Stomach smooth muscle (tissue), 2 donors: ENCODE measurements at regions not wholly inside any gene's neighbourhood (a gene's known extent, or its start where the extent isn't known, plus 50 kb on each side); places are given as distances from the start of the nearest gene placed in this dataset.

Source experiments
- H3K27ac ChIP-seq: one replicate; pipeline ENCODE4 v1.7.0; 2013; ENCODE audit warnings: mild to moderate bottlenecking, low read length, inconsistent platforms
- H3K27me3 ChIP-seq, 2 donors: one replicate each; pipeline ENCODE4 v1.7.0; 2013; ENCODE audit warnings: low read length in 2 of 2; ENCODE audit not compliant: insufficient read depth in 2 of 2, control insufficient read depth in 1 of 2
- H3K36me3 ChIP-seq, 2 donors: one replicate each; pipeline ENCODE4 v1.7.0; 2013; ENCODE audit warnings: low read length in 2 of 2; ENCODE audit not compliant: control insufficient read depth in 2 of 2, insufficient read depth in 2 of 2
- H3K4me1 ChIP-seq: one replicate; pipeline ENCODE4 v1.7.0; 2013; ENCODE audit warnings: low read length; ENCODE audit not compliant: control insufficient read depth, insufficient read depth
- H3K4me3 ChIP-seq, 2 donors: one replicate each; pipeline ENCODE4 v1.7.0; 2013; ENCODE audit warnings: low read length in 2 of 2
- H3K9ac ChIP-seq, 2 donors: one replicate each; pipeline ENCODE4 v1.7.0; 2013; ENCODE audit warnings: low read length in 2 of 2, mild to moderate bottlenecking in 1 of 2
- H3K9me3 ChIP-seq, 2 donors: one replicate each; pipeline ENCODE4 v1.7.0; 2013; ENCODE audit warnings: low read length in 2 of 2; ENCODE audit not compliant: control insufficient read depth in 2 of 2
- donor health status: healthy.
- donor health status: Pancreatic carcinoma.

DNA sequence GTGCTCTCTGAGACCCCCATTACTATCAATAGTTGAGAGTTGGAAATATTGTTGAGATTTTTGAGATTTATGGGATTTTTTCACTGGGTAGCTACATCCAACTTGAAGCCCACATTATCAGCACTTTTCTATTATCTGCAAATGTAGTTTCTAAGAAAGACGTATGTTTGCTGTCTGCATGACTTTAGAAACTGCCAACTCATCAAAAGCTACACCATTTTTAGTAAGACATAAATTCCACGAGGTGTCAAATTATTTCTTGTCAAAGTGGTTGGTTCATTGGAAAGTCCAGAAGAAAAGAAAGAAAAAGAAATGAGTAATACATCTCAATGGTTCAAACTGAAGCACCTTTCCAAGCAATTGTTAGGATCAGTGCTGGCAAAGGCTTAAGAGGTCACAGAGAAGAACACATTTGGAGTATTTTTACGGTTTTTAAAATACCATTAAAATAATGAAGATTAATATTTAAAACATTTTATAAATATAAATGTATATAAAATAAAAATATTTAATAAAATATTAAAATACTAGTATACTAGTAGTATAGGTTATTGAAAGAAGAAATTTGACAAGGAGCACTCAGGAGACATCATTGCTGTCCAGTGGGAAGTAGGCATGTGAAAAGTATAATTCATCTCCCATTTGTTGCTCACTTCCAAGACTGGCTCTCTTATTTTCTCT lies 463.5 kb downstream of the TAFA4 start:
- Histone ChIP-seq H3K4me3 (no peak overlapping the region), H3K4me1 (no peaks in the 10 kb centered on the region), H3K9me3 (no peaks in the 10 kb centered on the region), H3K9ac (no peak overlapping the region), H3K27me3 (no peaks in the 10 kb centered on the region), H3K27ac (no peak overlapping the region), H3K36me3 (no peaks in the 10 kb centered on the region)

DNA sequence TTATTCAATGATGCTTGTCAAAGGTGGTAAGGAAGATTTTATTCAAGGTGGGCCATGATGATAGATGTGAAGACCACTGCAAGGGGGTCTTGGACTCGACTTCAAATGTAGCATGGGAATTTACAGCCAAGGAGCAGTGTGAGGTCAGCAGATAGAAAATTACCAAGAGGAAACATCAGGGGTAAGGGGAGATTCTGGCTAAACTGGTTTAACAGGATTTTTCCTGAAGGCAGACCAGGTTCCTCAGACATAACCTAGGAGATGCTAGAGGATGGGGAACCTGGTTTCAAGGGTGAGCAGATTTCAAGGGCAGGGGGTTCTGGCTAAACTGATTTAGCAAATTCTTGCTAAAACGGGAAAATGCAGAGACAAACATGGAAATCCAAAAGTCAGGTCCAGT lies 464.9 kb downstream of the TAFA4 start:
- no peaks in the 10 kb centered on the region for H3K36me3 ChIP-seq
- no peak overlapping the region for H3K4me3 ChIP-seq
- H3K9me3 ChIP-seq = no peaks in the 10 kb centered on the region
- H3K4me1 ChIP-seq = no peaks in the 10 kb centered on the region
- no peaks in the 10 kb centered on the region for H3K27me3 ChIP-seq
- no peak overlapping the region for H3K27ac ChIP-seq
- H3K9ac ChIP-seq = no peak overlapping the region

DNA sequence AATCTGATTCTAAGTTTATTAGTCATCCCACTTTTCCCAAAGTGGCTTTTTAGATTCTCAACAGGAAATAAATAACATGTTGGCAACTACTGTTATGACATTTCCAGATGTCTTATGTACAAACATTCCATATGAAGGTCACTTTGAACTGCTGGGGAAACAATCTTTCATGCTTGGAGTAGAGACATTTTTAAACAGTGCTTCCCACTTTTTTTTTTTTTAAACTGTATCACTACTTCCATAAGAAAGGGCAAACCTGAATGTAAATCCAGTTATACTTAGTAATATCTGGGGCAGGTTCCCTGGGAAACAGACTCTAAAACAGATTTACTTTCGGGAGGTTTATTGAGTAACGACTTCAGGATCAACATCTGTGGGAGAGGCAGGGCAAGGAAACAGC lies 473.8 kb downstream of the TAFA4 start:
- Histone ChIP-seq H3K9me3 (peaks cover 0 to 3% of the 10 kb centered on the region in 2 donors), H3K36me3 (no peaks in the 10 kb centered on the region), H3K4me1 (no peaks in the 10 kb centered on the region), H3K4me3 (no peak overlapping the region), H3K27ac (no peak overlapping the region), H3K9ac (no peak overlapping the region), H3K27me3 (no peaks in the 10 kb centered on the region)

DNA sequence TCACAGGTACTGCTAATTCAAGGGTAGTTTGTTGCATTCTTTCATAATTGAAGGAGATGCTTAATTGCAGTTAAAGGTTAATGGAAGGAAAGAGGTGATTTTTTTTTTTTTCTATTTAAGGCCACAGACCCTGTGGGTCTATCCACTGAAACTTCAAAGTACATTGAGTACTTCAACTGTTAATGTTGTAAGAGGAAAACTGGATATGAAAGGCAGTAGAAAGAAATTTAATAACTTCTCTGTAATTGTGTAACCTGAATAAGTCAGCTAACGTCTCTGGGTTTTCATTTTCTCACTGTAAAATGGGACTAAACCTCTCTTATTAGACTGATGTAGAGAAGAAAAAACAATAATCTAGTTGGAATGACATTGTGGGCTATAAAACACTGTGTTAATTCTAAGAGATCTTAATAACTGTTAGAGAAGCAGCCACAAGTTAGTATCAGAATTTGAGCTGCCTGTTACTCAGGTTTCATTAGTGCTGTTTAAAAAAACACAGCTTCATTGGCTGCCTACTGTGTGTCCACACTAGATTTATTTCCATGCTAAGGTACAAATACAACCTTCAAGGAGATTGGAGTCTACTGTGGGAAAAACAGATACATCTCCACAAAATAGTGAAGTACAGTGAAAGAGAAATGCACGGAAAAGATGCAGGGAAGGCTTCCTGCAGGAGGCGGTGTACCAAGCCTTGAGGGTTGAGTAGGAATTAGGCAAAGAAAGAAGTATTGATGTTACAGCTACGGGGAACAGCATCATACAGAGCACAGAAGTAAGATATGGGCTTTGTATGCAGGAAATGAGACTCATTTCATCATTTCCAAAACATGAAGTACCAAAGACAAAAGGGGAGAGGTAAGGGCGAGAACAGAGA lies 483.6 kb downstream of the TAFA4 start:
- no peaks in the 10 kb centered on the region for H3K27me3 ChIP-seq
- no peaks in the 10 kb centered on the region for H3K36me3 ChIP-seq
- no peaks in the 10 kb centered on the region for H3K9me3 ChIP-seq
- no peak overlapping the region for H3K27ac ChIP-seq
- H3K9ac ChIP-seq = no peak overlapping the region
- H3K4me3 ChIP-seq = no peak overlapping the region
- H3K4me1 ChIP-seq = no peaks in the 10 kb centered on the region

DNA sequence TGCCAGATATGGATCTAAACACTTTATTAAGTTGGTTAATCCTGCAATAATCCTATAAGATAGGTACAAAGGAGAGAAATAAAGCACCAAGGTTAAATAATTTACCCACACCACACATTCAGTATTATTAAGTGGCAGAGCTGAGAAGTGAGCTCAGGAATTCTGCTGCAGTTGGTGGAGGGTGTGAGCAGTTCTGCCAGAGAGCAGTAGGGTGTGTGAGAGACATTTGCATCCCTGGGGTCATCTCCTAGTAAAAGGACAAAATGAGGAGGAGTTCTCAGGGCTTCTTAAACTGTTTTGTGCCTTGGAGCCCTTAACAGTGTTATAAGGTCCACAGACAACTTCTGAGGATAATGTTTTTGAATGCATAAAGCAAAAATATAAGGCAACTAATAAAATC lies 484.5 kb downstream of the TAFA4 start:
- Histone ChIP-seq H3K36me3 (no peaks in the 10 kb centered on the region), H3K9ac (no peak overlapping the region), H3K9me3 (no peaks in the 10 kb centered on the region), H3K4me3 (no peak overlapping the region), H3K27ac (no peak overlapping the region), H3K27me3 (no peaks in the 10 kb centered on the region), H3K4me1 (no peaks in the 10 kb centered on the region)

DNA sequence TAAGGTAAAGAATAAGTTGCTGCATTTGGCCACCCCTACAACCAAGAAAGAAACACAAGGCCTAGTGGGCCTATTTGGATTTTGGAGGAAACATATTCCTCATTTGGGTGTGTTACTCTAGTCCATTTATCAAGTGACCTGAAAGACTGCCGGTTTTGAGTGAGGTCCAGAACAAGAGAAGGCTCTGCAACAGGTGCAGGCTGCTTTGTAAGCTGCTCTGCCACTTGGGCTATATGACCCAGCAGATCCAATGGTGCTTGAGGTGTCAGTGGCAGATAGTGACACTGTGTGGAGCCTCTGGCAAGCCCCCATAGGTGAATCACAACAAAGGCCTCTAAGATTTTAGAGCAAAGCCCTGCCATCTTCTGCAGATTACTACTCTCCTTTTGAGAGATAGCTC lies 491.3 kb downstream of the TAFA4 start:
- Histone ChIP-seq H3K9me3 (no peaks in the 10 kb centered on the region), H3K27ac (no peak overlapping the region), H3K4me3 (no peak overlapping the region), H3K4me1 (no peaks in the 10 kb centered on the region), H3K36me3 (no peaks in the 10 kb centered on the region), H3K27me3 (no peaks in the 10 kb centered on the region), H3K9ac (no peak overlapping the region)

DNA sequence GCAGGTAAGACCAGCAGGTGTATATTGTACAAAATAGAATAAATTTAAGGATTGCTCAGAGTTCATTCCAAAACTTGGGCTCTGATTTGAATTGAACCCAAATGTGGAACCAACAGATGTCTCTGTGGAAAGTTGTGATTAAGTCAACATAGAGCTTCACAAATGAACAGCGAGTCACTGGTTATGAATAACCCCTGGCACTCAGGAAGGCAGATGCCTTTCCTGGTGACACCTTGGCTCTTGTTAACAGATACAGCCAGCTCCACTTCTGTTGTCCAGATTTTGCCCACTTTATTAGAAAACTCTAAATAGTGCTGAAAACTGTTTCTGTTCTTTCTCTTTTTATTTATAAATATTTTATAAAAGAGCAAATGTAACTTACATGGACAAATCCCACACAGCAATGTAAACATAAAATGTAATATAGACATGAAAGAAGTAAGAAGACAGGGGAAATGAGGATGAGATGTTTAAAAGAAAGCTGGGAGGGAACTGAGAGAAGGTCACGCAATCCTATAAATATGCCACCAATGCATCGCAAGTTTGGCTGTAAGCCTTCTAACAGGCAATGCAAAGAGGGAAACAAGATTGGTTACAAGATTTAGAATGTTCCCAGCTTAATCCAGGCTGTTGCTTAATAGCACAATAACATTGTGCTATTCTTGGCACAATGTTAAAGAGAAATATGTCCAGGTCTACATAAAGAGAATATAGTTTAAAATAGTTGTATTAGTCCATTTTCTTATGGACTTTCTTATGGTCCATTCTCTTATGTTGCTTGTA lies 495.5 kb downstream of the TAFA4 start:
- Histone ChIP-seq H3K4me3 (no peak overlapping the region), H3K9me3 (no peaks in the 10 kb centered on the region), H3K36me3 (no peaks in the 10 kb centered on the region), H3K9ac (no peak overlapping the region), H3K4me1 (no peaks in the 10 kb centered on the region), H3K27me3 (no peaks in the 10 kb centered on the region), H3K27ac (no peak overlapping the region)

DNA sequence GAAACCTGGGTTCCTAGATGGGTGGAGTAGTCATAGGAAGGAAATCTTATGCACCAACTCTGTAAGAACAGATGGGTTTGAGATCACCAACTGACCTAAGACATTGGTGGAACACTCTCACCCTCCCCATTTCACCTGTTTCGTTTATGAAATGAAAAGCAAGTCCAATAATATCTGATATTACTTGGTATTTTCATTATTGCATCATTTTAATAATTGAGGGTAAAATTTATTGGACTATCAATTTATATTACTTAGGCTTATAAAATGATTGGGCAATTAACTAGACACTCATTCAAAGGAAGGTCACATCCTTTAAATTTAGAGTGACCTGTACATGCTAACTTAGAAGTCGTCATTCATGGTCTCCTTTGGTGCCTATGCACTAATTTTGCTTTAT lies 503.9 kb downstream of the TAFA4 start:
- Histone ChIP-seq H3K27ac (no peak overlapping the region), H3K4me3 (no peak overlapping the region), H3K4me1 (no peaks in the 10 kb centered on the region), H3K27me3 (no peaks in the 10 kb centered on the region), H3K36me3 (no peaks in the 10 kb centered on the region), H3K9ac (no peak overlapping the region), H3K9me3 (no peaks in the 10 kb centered on the region)

DNA sequence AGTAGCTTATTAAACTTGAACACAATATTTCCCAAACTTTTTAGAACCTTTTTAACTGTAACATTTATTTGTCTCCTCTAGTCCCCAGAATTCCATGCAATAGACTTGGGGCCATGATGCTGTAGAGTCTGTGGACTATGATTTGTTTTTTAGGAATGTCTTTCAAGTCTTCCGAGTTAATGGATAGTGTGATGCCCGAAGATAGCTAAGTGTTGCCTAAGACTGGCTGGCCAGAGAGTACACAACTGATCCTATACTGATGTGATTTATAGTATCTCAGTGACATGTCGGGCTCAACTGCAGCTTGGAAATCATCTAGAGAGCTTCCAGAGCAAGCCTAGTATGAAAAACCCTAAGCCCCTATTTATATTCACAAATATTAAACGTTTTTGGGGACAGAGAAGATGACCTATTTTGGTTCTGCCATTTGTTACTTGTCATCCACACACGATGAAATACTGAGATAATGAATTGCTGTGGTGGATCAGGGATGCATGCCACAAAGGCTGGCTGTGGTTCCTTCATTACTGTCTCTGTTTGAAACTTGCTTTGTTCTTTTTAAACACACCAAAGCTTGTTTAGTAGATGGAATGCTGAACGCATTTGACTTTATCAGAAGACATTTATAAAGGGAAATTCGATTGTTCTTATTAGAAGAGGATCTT lies 507.4 kb downstream of the TAFA4 start:
- Histone ChIP-seq H3K4me3 (no peak overlapping the region), H3K9ac (no peak overlapping the region), H3K9me3 (no peaks in the 10 kb centered on the region), H3K36me3 (no peaks in the 10 kb centered on the region), H3K27me3 (no peaks in the 10 kb centered on the region), H3K27ac (no peak overlapping the region), H3K4me1 (no peaks in the 10 kb centered on the region)

DNA sequence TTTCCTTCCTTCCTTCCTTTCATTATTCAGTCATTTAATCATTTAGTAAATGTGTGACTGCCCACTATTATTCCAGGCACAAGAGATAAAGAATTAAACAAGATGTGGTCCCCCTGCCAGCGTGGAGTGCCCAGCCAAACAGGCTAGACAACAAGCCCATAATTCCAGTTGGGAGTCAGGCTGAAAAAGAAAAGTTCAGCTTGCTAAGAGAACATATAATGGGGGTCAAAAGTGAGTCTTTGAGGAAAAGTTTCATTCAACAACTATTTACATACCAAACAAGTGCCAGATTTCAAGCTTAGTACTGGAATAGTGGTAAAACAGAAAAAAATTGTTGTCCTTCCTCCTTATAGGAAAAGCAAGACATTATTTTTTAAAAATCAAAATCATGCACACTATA lies 523.7 kb downstream of the TAFA4 start:
- no peaks in the 10 kb centered on the region for H3K9me3 ChIP-seq
- H3K27me3 ChIP-seq = no peaks in the 10 kb centered on the region
- H3K4me3 ChIP-seq = no peak overlapping the region

More for the DNA sequence above, 523.7 kb downstream of the TAFA4 start:
- H3K4me1 ChIP-seq = no peaks in the 10 kb centered on the region
- H3K36me3 ChIP-seq = no peaks in the 10 kb centered on the region
- H3K27ac ChIP-seq = no peak overlapping the region
- H3K9ac ChIP-seq = no peak overlapping the region
